ENCODE measurements at regions not wholly inside any gene's neighbourhood (a gene's known extent, or its start where the extent isn't known, plus 50 kb on each side); places are given as distances from the start of the nearest gene placed in this dataset.

- Histone ChIP-seq H3K36me3 (ENCODE audit: control insufficient read depth, insufficient read depth, low read length) (no peaks in the 10 kb centered on the region), H3K9me3 (ENCODE audit: control insufficient read depth, insufficient read depth, low read length) (no peaks in the 10 kb centered on the region), H3K4me3 (ENCODE audit: insufficient read depth, low read depth, low read length) (no peak overlapping the region), H3K27ac (ENCODE audit: insufficient read depth, low read length) (no peak overlapping the region), H3K18ac (ENCODE audit: low read depth, low read length) (no peak overlapping the region), H3K79me1 (ENCODE audit: low read depth in 1 of 2, low read length in 2 of 2) (no peaks in the 10 kb centered on the region), H3K9me1 (ENCODE audit: insufficient read depth, low read length) (no peaks in the 10 kb centered on the region), H2AK9ac (replicated peaks; ENCODE audit: low read depth, low read length, poor library complexity) (no peak overlapping the region), H3K56ac (ENCODE audit: extremely low read depth, insufficient read depth, low read length) (no peak overlapping the region), H3K4ac (ENCODE audit: low read depth, low read length) (no peak overlapping the region), H4K8ac (ENCODE audit: low read depth in 2 of 2, low read length in 2 of 2) (no peak overlapping the region), H2BK20ac (ENCODE audit: low read depth, low read length) (no peak overlapping the region), H4K91ac (ENCODE audit: insufficient read depth, low read depth, low read length) (no peak overlapping the region), H2BK5ac (ENCODE audit: low read depth, low read length, poor library complexity, severe bottlenecking) (no peak overlapping the region), H2AK5ac (ENCODE audit: low read depth, low read length) (no peak overlapping the region), H3K23ac (ENCODE audit: low read depth, low read length) (no peak overlapping the region), H3K4me1 (ENCODE audit: control insufficient read depth, insufficient read depth, low read length) (no peaks in the 10 kb centered on the region), H3K27me3 (ENCODE audit: control insufficient read depth, insufficient read depth, low read length) (peaks cover 4% of the 10 kb centered on the region; the same call in 1 of the 2 replicates), H3K9ac (ENCODE audit: low read depth, low read length) (no peak overlapping the region), H2BK120ac (ENCODE audit: low read depth, low read length) (no peak overlapping the region), H2AFZ (replicated peaks; ENCODE audit: low read length, poor library complexity) (no peak overlapping the region), H2BK15ac (ENCODE audit: low read depth, low read length) (no peak overlapping the region), H3K14ac (replicated peaks; ENCODE audit: low read depth, low read length) (no peak overlapping the region), H3K4me2 (ENCODE audit: low read depth, low read length) (no peak overlapping the region), H4K5ac (ENCODE audit: low read depth, low read length) (no peak overlapping the region), H4K20me1 (ENCODE audit: insufficient read depth, low read length) (no peaks in the 10 kb centered on the region)
- in situ Hi-C loops (cut with MboI; ENCODE audit: low sequenced_read_pairs) (no loop called here), dilution Hi-C loops (cut with HindIII; ENCODE audit: low sequenced_read_pairs, unreplicated experiment) (no loop called here), intact Hi-C loops (cut with micrococcal nuclease) (no loop called here)
- ATAC-seq (ENCODE audit: low read depth) (no peak), DNase-seq (no peak)
- CTCF ChIA-PET = no interaction called here
- POLR2A ChIA-PET (ENCODE audit: unreplicated experiment) = no interaction called here
- no TSS peak for BruUV-seq (replicated peaks)
- WGBS, 2 experiments (ENCODE audit: extremely low coverage in 2 of 2, insufficient read length in 1 of 2) = 83% methylated on average over 1 of the region's 12 CpGs; no CpG with 5 or more reads in 1 of the 2 experiments
- no peak for TF ChIP-seq NFE2L2 (IDR thresholded peaks at IDR 0.05; ENCODE audit: low read depth, low read length)
- no peak for TF ChIP-seq BHLHE40 (IDR thresholded peaks at IDR 0.05; ENCODE audit: low read depth, low read length)
- TF ChIP-seq CTCF (conservative IDR thresholded peaks at IDR 0.05; ENCODE audit: low read depth, low read length) = no peak
- no peak for TF ChIP-seq MAZ (IDR thresholded peaks at IDR 0.05; ENCODE audit: borderline replicate concordance, low read depth, low read length)
- TF ChIP-seq RAD21 (IDR thresholded peaks at IDR 0.05; ENCODE audit: low read length) = no peak
- no peak for TF ChIP-seq SMC3 (IDR thresholded peaks at IDR 0.05; ENCODE audit: low read depth, low read length)
- TF ChIP-seq POLR2A (IDR thresholded peaks at IDR 0.05; ENCODE audit: low read depth, low read length) = no peak
- TF ChIP-seq USF2 (IDR thresholded peaks at IDR 0.05; ENCODE audit: low read depth, low read length) = no peak
- TF ChIP-seq CEBPB (IDR thresholded peaks at IDR 0.05; ENCODE audit: low read depth, low read length) = no peak
- no peak for TF ChIP-seq MXI1 (IDR thresholded peaks at IDR 0.05; ENCODE audit: borderline replicate concordance, low read depth, low read length)
- no peak for TF ChIP-seq RFX5 (IDR thresholded peaks at IDR 0.05; ENCODE audit: low read depth, low read length)
- no peak for TF ChIP-seq FOS (IDR thresholded peaks at IDR 0.05; ENCODE audit: low read depth, low read length)
- TF ChIP-seq CHD1 (IDR thresholded peaks at IDR 0.05; ENCODE audit: low read depth, low read length) = no peak
- no peak for TF ChIP-seq ELK1 (IDR thresholded peaks at IDR 0.05; ENCODE audit: borderline replicate concordance, low read depth, low read length)
- no peak for TF ChIP-seq MAFK (IDR thresholded peaks at IDR 0.05; ENCODE audit: low read depth, low read length)
- TF ChIP-seq RCOR1 (IDR thresholded peaks at IDR 0.05; ENCODE audit: insufficient replicate concordance, low read length) = no peak
Observed at GRCh38 chr13:22000191-22000590, 329.3 kb downstream of the FGF9 start.
